ENCODE measurements at regions not wholly inside any gene's neighbourhood (a gene's known extent, or its start where the extent isn't known, plus 50 kb on each side); places are given as distances from the start of the nearest gene placed in this dataset.

GRCh38 chr17:77320044-77320440 lies 179.3 kb downstream of the SEC14L1 start:
- DNase-seq (ENCODE audit: extremely low read depth in 1 of 2, low read depth in 1 of 2) = no peak

GRCh38 chr17:77320485-77321256 lies 179.9 kb downstream of the SEC14L1 start:
- no peak for DNase-seq (ENCODE audit: extremely low read depth in 1 of 2, low read depth in 1 of 2)

GRCh38 chr17:77321649-77322513 lies 181.1 kb downstream of the SEC14L1 start:
- no peak for DNase-seq (ENCODE audit: extremely low read depth in 1 of 2, low read depth in 1 of 2)

- DNase-seq (ENCODE audit: extremely low read depth in 1 of 2, low read depth in 1 of 2) = no peak
Measured at GRCh38 chr17:77322514-77323412, 182.0 kb downstream of the SEC14L1 start.

GRCh38 chr17:77323413-77324171 lies 182.8 kb downstream of the SEC14L1 start:
- DNase-seq (ENCODE audit: extremely low read depth in 1 of 2, low read depth in 1 of 2) = no peak

GRCh38 chr17:77324227-77324626 lies 183.5 kb downstream of the SEC14L1 start:
- DNase-seq (ENCODE audit: extremely low read depth in 1 of 2, low read depth in 1 of 2) = no peak

GRCh38 chr17:77325577-77326075 lies 184.9 kb downstream of the SEC14L1 start:
- no peak for DNase-seq (ENCODE audit: extremely low read depth in 1 of 2, low read depth in 1 of 2)

GRCh38 chr17:77326076-77326591 lies 185.4 kb downstream of the SEC14L1 start:
- no peak for DNase-seq (ENCODE audit: extremely low read depth in 1 of 2, low read depth in 1 of 2)

GRCh38 chr17:77326636-77327035 lies 185.9 kb downstream of the SEC14L1 start:
- no peak for DNase-seq (ENCODE audit: extremely low read depth in 1 of 2, low read depth in 1 of 2)

GRCh38 chr17:77327181-77327565 lies 186.4 kb downstream of the SEC14L1 start:
- no peak for DNase-seq (ENCODE audit: extremely low read depth in 1 of 2, low read depth in 1 of 2)

GRCh38 chr17:77327566-77328464 lies 187.0 kb downstream of the SEC14L1 start:
- no peak for DNase-seq (ENCODE audit: extremely low read depth in 1 of 2, low read depth in 1 of 2)

- no peak for DNase-seq (ENCODE audit: extremely low read depth in 1 of 2, low read depth in 1 of 2)
Measured at GRCh38 chr17:77328823-77329740, 188.3 kb downstream of the SEC14L1 start.

- no peak for DNase-seq (ENCODE audit: extremely low read depth in 1 of 2, low read depth in 1 of 2)
Measured at GRCh38 chr17:77329741-77330531, 189.2 kb downstream of the SEC14L1 start.

GRCh38 chr17:77330602-77331081 lies 189.9 kb downstream of the SEC14L1 start:
- DNase-seq (ENCODE audit: extremely low read depth in 1 of 2, low read depth in 1 of 2) = no peak

GRCh38 chr17:77331301-77331864 lies 190.6 kb downstream of the SEC14L1 start:
- peak; percentile 81 to 90 for DNase-seq (ENCODE audit: extremely low read depth in 1 of 2, low read depth in 1 of 2)
